ENCODE measurements at regions not wholly inside any gene's neighbourhood (a gene's known extent, or its start where the extent isn't known, plus 50 kb on each side); places are given as distances from the start of the nearest gene placed in this dataset.

DNA sequence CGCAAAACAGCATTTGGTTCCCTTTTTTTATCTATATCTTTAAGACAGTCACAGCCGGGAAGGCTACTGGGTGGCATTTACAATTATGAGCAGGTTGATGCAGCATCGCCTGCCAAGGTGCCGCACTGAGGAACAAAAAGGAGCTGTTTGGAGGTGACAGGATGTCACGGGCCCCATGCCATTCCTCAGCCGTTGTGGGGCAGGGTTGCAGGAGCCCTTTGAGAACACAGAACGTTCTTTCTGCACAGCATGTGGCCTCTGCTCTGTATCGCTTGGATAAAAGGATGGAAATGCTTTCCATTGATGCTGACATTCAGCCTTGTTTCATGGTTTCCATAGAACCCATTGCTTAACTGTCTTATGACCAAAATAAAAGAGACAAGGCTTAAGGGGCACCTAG is 141.9 kb upstream of the CDH5 start:
- DNase-seq (ENCODE audit: low spot score) = no peak
- Mint-ChIP-seq H3K4me1 (ENCODE audit: low read depth) (peaks cover 39% of the 10 kb centered on the region), H3K4me3 (ENCODE audit: unreplicated experiment) (no peak overlapping the region), H3K36me3 (ENCODE audit: low read depth) (no peaks in the 10 kb centered on the region), H3K9me3 (ENCODE audit: low read depth) (no peaks in the 10 kb centered on the region), H3K27me3 (ENCODE audit: low read depth) (no peaks in the 10 kb centered on the region), H3K27ac (ENCODE audit: unreplicated experiment) (no peak overlapping the region)
- TF ChIP-seq, protein P1, sequence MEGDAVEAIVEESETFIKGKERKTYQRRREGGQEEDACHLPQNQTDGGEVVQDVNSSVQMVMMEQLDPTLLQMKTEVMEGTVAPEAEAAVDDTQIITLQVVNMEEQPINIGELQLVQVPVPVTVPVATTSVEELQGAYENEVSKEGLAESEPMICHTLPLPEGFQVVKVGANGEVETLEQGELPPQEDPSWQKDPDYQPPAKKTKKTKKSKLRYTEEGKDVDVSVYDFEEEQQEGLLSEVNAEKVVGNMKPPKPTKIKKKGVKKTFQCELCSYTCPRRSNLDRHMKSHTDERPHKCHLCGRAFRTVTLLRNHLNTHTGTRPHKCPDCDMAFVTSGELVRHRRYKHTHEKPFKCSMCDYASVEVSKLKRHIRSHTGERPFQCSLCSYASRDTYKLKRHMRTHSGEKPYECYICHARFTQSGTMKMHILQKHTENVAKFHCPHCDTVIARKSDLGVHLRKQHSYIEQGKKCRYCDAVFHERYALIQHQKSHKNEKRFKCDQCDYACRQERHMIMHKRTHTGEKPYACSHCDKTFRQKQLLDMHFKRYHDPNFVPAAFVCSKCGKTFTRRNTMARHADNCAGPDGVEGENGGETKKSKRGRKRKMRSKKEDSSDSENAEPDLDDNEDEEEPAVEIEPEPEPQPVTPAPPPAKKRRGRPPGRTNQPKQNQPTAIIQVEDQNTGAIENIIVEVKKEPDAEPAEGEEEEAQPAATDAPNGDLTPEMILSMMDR (IDR thresholded peaks at IDR 0.05) = no peak

DNA sequence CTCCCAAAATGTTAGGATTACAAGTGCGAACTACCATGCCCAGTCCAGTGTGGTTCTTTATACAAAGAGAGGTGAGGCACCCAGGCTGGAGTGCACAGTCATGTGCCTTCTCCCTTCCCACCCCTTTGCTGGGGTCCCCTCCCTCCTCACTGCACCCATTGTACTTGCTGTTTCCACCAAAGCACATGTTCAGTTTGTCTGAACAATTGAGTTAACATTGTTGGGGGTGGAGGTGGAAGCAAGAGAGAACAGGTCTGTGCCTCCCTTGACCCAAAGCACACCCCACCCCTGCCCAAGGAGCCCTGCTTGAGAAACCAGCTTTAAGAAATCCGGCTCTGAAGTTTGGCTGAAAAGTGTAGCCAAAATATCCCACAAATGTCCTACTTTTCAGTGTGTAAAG is 142.3 kb upstream of the CDH5 start:
- TF ChIP-seq, protein P1 (IDR thresholded peaks at IDR 0.05) = no peak
- Mint-ChIP-seq H3K27me3 (ENCODE audit: low read depth) (no peaks in the 10 kb centered on the region), H3K4me3 (ENCODE audit: unreplicated experiment) (no peak overlapping the region), H3K9me3 (ENCODE audit: low read depth) (no peaks in the 10 kb centered on the region), H3K36me3 (ENCODE audit: low read depth) (no peaks in the 10 kb centered on the region), H3K4me1 (ENCODE audit: low read depth) (peaks cover 37% of the 10 kb centered on the region), H3K27ac (ENCODE audit: unreplicated experiment) (no peak overlapping the region)
- no peak for DNase-seq (ENCODE audit: low spot score)

DNA sequence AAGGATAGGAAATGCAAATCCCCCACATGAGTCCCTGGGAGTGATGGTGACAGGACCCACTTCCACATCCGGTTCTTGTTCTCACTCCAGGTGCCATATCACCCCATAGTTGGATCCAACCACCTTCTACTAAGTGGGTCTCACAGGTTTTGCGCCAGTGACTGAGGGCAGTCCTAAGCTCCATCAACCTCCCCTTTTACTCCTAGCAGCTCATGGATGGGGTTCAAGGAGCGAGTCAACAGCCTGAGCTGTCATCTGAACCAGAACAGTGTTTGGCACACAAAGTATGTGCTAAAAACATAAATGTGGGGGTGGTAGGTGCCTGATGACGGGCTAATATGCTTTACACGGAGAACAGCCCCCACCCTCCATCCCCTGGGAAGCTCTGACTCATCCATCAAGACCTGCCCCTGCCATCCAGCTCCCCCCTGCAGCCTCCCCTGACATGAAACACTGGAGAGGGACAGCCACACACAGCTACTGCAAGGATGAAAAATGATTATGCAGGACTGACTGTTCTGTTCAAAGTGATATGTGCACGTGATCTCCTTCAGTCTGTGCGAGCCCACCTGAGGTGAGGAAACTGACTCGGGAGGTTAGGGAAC is 143.2 kb upstream of the CDH5 start:
- Mint-ChIP-seq H3K4me1 (ENCODE audit: low read depth) (peaks cover 28% of the 10 kb centered on the region), H3K36me3 (ENCODE audit: low read depth) (no peaks in the 10 kb centered on the region), H3K27ac (ENCODE audit: unreplicated experiment) (peak overlapping the region; percentile 36), H3K27me3 (ENCODE audit: low read depth) (no peaks in the 10 kb centered on the region), H3K9me3 (ENCODE audit: low read depth) (no peaks in the 10 kb centered on the region), H3K4me3 (ENCODE audit: unreplicated experiment) (no peak overlapping the region)
- DNase-seq (ENCODE audit: low spot score) = no peak
- TF ChIP-seq, protein P1 (IDR thresholded peaks at IDR 0.05) = no peak

DNA sequence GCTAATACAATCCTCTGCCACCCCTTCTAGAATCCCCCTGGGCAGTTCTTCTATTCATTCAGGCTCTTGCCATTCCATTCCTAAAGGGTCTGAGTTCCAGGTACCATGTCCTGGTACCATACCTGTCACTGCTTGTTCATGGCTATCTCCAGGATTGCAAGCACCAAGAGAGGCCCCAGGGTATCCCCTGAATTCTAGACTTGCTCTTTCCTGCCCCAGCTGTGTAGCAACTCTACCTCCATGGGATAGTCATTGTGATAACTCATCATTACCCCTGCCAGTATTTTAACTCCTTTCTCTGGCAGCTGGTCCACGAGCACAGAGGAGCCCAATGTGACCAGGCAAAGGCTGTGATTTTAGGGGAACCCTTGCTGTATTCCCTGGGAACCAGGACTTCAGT is 143.7 kb upstream of the CDH5 start:
- no peaks in the 10 kb centered on the region for H3K27me3 Mint-ChIP-seq (ENCODE audit: low read depth)
- no peaks in the 10 kb centered on the region for H3K9me3 Mint-ChIP-seq (ENCODE audit: low read depth)
- no peaks in the 10 kb centered on the region for H3K36me3 Mint-ChIP-seq (ENCODE audit: low read depth)
- H3K27ac Mint-ChIP-seq (ENCODE audit: unreplicated experiment) = no peak overlapping the region
- H3K4me3 Mint-ChIP-seq (ENCODE audit: unreplicated experiment) = no peak overlapping the region
- DNase-seq (ENCODE audit: low spot score) = no peak
- TF ChIP-seq, protein P1 (IDR thresholded peaks at IDR 0.05) = no peak
- H3K4me1 Mint-ChIP-seq (ENCODE audit: low read depth) = peaks cover 28% of the 10 kb centered on the region

DNA sequence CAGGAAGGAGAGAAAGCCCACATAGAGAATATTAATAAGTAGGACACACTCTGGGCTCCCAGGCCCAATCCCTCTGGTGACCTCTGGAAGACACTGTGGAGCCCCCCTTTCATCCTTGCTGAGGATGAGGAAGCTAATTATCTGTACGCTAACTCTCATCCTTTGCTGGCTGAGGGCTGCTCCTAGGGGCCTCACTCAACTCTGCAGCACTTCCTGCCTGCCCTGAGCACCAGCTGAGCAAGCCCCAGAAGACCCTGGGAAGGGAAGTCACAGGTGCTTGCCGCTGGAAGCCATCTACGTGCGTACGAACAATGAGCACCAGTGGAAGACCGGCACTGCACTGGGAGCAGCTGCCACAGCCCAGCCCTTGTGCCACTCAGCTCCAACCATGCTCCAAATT is 145.8 kb upstream of the CDH5 start:
- no peaks in the 10 kb centered on the region for H3K27me3 Mint-ChIP-seq (ENCODE audit: low read depth)
- no peak overlapping the region for H3K4me3 Mint-ChIP-seq (ENCODE audit: unreplicated experiment)
- TF ChIP-seq, protein P1 (IDR thresholded peaks at IDR 0.05) = no peak
- H3K4me1 Mint-ChIP-seq (ENCODE audit: low read depth) = peaks cover 28% of the 10 kb centered on the region
- no peaks in the 10 kb centered on the region for H3K9me3 Mint-ChIP-seq (ENCODE audit: low read depth)
- no peak overlapping the region for H3K27ac Mint-ChIP-seq (ENCODE audit: unreplicated experiment)
- no peaks in the 10 kb centered on the region for H3K36me3 Mint-ChIP-seq (ENCODE audit: low read depth)
- no peak for DNase-seq (ENCODE audit: low spot score)
